ENCODE measurements at regions not wholly inside any gene's neighbourhood (a gene's known extent, or its start where the extent isn't known, plus 50 kb on each side); places are given as distances from the start of the nearest gene placed in this dataset.

GRCh38 chr22:34102633-34103032 is 182.4 kb upstream of the LARGE1 start:
- TF ChIP-seq, protein P1, sequence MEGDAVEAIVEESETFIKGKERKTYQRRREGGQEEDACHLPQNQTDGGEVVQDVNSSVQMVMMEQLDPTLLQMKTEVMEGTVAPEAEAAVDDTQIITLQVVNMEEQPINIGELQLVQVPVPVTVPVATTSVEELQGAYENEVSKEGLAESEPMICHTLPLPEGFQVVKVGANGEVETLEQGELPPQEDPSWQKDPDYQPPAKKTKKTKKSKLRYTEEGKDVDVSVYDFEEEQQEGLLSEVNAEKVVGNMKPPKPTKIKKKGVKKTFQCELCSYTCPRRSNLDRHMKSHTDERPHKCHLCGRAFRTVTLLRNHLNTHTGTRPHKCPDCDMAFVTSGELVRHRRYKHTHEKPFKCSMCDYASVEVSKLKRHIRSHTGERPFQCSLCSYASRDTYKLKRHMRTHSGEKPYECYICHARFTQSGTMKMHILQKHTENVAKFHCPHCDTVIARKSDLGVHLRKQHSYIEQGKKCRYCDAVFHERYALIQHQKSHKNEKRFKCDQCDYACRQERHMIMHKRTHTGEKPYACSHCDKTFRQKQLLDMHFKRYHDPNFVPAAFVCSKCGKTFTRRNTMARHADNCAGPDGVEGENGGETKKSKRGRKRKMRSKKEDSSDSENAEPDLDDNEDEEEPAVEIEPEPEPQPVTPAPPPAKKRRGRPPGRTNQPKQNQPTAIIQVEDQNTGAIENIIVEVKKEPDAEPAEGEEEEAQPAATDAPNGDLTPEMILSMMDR (IDR thresholded peaks at IDR 0.05): no peak
- TF ChIP-seq POLR2AphosphoS5 (IDR thresholded peaks at IDR 0.05) (no peak), POLR2A (IDR thresholded peaks at IDR 0.05) (no peak), EP300 (IDR thresholded peaks at IDR 0.05) (no peak)
